ENCODE measurements at regions not wholly inside any gene's neighbourhood (a gene's known extent, or its start where the extent isn't known, plus 50 kb on each side); places are given as distances from the start of the nearest gene placed in this dataset.

GRCh38 chr1:111054656-111055055 lies 85.2 kb downstream of the DRAM2 start:
- TF ChIP-seq CTCF (IDR thresholded peaks at IDR 0.05; ENCODE audit: low read length), result no peak
- no peak for TF ChIP-seq EZH2phosphoT487 (IDR thresholded peaks at IDR 0.05; ENCODE audit: low read length)
